ENCODE measurements at regions not wholly inside any gene's neighbourhood (a gene's known extent, or its start where the extent isn't known, plus 50 kb on each side); places are given as distances from the start of the nearest gene placed in this dataset.

DNA sequence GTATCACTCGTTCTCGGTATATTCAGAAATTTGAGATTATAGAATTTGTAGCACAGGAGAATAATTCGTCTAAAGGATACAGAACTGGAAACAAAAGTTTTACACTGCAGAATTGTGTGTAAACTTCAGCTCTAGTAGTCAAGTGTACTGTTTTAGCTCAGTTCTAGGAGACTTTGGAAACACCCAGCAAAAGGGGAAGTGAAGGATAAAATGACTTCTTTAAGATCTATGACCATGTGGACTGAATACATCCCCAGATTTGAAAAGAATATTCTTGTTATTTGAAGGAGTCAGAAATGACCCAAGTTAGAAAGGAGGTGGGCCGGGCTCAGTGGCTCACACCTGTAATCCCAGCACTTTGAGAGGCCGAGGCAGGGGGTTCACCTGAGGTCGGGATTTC is 174.0 kb upstream of the FOXQ1 start:
- TF ChIP-seq POLR2A (IDR thresholded peaks at IDR 0.05; ENCODE audit: low read length) (no peak), GATA1 (IDR thresholded peaks at IDR 0.05; ENCODE audit: low read depth, low read length) (no peak)
